AG04450 (cell line): ENCODE measurements at regions not wholly inside any gene's neighbourhood (a gene's known extent, or its start where the extent isn't known, plus 50 kb on each side); places are given as distances from the start of the nearest gene placed in this dataset.

Experiments
- CTCF ChIA-PET: fragments of 300-600, 350-600 bp; formaldehyde crosslinking; extraction: SDS; loops from one replicate; lab custom pipeline; 2022; ENCODE audit warnings: antibody characterized with exemption, inconsistent platforms; lab: Charles Lee
- POLR2A ChIA-PET: fragments of 350-600 bp; formaldehyde crosslinking; extraction: SDS; loops from one replicate; lab custom pipeline; 2021; ENCODE audit warnings: antibody characterized with exemption, inconsistent platforms; lab: Yijun Ruan, JAX
- DNase-seq: peaks from one replicate; pipeline ENCODE4 v3.0.0-alpha.2; 2011; ENCODE audit warnings: low read depth, low spot score
- H3K27ac ChIP-seq: one replicate; pipeline ENCODE4 v1.5.1; 2012; ENCODE audit warnings: low read depth, low read length, control low read depth
- H3K27me3 ChIP-seq: one replicate; pipeline ENCODE4 v1.6.0; 2012; ENCODE audit warnings: low read length; ENCODE audit not compliant: control insufficient read depth, insufficient read depth
- H3K4me3 ChIP-seq: 2 replicates; pipeline ENCODE4 v1.5.1; 2011; ENCODE audit warnings: mild to moderate bottlenecking, low read depth, low read length, control low read depth
- H3K9me3 ChIP-seq: 2 replicates; pipeline ENCODE4 v1.5.1; 2012; ENCODE audit warnings: low read length; ENCODE audit not compliant: control insufficient read depth, insufficient read depth
- TF ChIP-seq, protein P1 (sequence below): IDR thresholded peaks from 2 replicates; pipeline ENCODE4 v1.5.1; 2011; ENCODE audit warnings: low read depth, low read length, control low read depth, inconsistent platforms

- Histone ChIP-seq H3K27ac (no peak overlapping the region), H3K27me3 (no peaks in the 10 kb centered on the region), H3K9me3 (no peaks in the 10 kb centered on the region), H3K4me3 (no peak overlapping the region)
- ChIA-PET POLR2A (no interaction called here), CTCF (interaction anchor here (0.7 to 1.5 kb wide), 3 partner anchors 16 to 1509 kb away, joined by 3 to 4 read pairs (median 4); no protein-coding TSS in a partner anchor)
- TF ChIP-seq, protein P1, sequence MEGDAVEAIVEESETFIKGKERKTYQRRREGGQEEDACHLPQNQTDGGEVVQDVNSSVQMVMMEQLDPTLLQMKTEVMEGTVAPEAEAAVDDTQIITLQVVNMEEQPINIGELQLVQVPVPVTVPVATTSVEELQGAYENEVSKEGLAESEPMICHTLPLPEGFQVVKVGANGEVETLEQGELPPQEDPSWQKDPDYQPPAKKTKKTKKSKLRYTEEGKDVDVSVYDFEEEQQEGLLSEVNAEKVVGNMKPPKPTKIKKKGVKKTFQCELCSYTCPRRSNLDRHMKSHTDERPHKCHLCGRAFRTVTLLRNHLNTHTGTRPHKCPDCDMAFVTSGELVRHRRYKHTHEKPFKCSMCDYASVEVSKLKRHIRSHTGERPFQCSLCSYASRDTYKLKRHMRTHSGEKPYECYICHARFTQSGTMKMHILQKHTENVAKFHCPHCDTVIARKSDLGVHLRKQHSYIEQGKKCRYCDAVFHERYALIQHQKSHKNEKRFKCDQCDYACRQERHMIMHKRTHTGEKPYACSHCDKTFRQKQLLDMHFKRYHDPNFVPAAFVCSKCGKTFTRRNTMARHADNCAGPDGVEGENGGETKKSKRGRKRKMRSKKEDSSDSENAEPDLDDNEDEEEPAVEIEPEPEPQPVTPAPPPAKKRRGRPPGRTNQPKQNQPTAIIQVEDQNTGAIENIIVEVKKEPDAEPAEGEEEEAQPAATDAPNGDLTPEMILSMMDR: no peak
- no peak for DNase-seq
Observed at GRCh38 chr2:59041139-59041538, 800.0 kb upstream of the FANCL start.

- TF ChIP-seq, protein P1: no peak
- ChIA-PET CTCF (no interaction called here), POLR2A (no interaction called here)
- no peak overlapping the region for H3K27ac ChIP-seq
- H3K9me3 ChIP-seq: no peaks in the 10 kb centered on the region
- no peaks in the 10 kb centered on the region for H3K27me3 ChIP-seq
- no peak for DNase-seq
- no peak overlapping the region for H3K4me3 ChIP-seq
Observed at GRCh38 chr2:59034837-59035236, 793.7 kb upstream of the FANCL start.

GRCh38 chr2:59034106-59034505, 793.0 kb upstream of the FANCL start:
- Histone ChIP-seq H3K4me3 (no peak overlapping the region), H3K27me3 (no peaks in the 10 kb centered on the region), H3K9me3 (no peaks in the 10 kb centered on the region), H3K27ac (no peak overlapping the region)
- DNase-seq: no peak
- TF ChIP-seq, protein P1: no peak
- CTCF ChIA-PET: no interaction called here
- POLR2A ChIA-PET: no interaction called here

- ChIA-PET POLR2A (no interaction called here), CTCF (no interaction called here)
- DNase-seq: no peak
- Histone ChIP-seq H3K27ac (no peak overlapping the region), H3K4me3 (no peak overlapping the region), H3K27me3 (no peaks in the 10 kb centered on the region), H3K9me3 (no peaks in the 10 kb centered on the region)
- TF ChIP-seq, protein P1: no peak
Observed at GRCh38 chr2:59033661-59034060, 792.5 kb upstream of the FANCL start.

- POLR2A ChIA-PET: no interaction called here
- Histone ChIP-seq H3K27me3 (no peaks in the 10 kb centered on the region), H3K27ac (no peak overlapping the region), H3K9me3 (no peaks in the 10 kb centered on the region), H3K4me3 (no peak overlapping the region)
- DNase-seq: no peak
- CTCF ChIA-PET: no interaction called here
- TF ChIP-seq, protein P1: no peak
Observed at GRCh38 chr2:59032499-59032898, 791.4 kb upstream of the FANCL start.
